ENCODE measurements at regions not wholly inside any gene's neighbourhood (a gene's known extent, or its start where the extent isn't known, plus 50 kb on each side); places are given as distances from the start of the nearest gene placed in this dataset.
A peak's percentile ranks its signal among the peaks of the same experiment; 100 is the strongest.

DNA sequence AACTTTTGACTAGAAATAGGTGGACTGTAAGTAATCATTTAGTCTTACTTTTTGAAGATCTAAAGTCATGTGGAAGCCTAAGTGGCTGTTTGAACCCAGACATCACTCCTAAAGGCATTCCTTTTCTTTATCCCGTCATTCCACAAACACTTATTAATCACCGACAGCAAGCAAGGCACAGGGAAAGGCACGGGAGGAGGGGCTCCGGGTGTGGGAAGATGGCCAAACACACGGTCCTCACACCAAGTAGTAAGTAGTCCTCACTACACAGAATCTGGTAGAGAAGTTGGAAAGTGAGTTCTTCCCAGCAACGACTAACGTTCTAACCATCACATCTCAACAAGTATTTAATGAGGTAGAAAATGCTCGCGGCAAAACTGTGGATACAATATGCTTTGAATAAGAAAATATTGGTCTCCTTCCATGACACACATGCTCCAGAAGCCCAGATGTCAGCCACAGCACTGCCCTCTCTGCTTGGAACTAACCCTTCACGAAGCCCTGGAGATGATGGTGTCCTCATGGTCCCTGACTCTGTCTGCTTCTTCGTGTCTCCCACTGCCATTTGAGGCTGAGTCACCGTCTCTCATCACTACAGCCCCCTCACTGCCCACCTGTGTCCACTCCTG is 202.2 kb downstream of the OPA1 start:
- H3K4me1 ChIP-seq: peaks cover 0 to 21% (median 10%) of the 10 kb centered on the region in 6 donors
- H3K27ac ChIP-seq: peak overlapping the region in 1 of 8 donors; percentile 24
- TF ChIP-seq POLR2AphosphoS5 (IDR thresholded peaks at IDR 0.05) (no peak), POLR2A (IDR thresholded peaks at IDR 0.05) (no peak)
- TF ChIP-seq, protein P1, sequence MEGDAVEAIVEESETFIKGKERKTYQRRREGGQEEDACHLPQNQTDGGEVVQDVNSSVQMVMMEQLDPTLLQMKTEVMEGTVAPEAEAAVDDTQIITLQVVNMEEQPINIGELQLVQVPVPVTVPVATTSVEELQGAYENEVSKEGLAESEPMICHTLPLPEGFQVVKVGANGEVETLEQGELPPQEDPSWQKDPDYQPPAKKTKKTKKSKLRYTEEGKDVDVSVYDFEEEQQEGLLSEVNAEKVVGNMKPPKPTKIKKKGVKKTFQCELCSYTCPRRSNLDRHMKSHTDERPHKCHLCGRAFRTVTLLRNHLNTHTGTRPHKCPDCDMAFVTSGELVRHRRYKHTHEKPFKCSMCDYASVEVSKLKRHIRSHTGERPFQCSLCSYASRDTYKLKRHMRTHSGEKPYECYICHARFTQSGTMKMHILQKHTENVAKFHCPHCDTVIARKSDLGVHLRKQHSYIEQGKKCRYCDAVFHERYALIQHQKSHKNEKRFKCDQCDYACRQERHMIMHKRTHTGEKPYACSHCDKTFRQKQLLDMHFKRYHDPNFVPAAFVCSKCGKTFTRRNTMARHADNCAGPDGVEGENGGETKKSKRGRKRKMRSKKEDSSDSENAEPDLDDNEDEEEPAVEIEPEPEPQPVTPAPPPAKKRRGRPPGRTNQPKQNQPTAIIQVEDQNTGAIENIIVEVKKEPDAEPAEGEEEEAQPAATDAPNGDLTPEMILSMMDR (IDR thresholded peaks at IDR 0.05 in 8 of 11, conservative IDR thresholded peaks at IDR 0.05 in 3 of 11): no peak
- no peak overlapping the region for H3K4me3 ChIP-seq
- no peak for DNase-seq
- no peaks in the 10 kb centered on the region for H3K27me3 ChIP-seq (replicated peaks in 1 of 7)
- 82 to 92% (median 88%) methylated on average over 12 of the region's 12 CpGs for WGBS, 5 donors
- no peaks in the 10 kb centered on the region for H3K36me3 ChIP-seq
- intact Hi-C loops (cut with DNase I; ENCODE audit: low total_unique reads): no loop called here
- H3K9me3 ChIP-seq: no peaks in the 10 kb centered on the region

DNA sequence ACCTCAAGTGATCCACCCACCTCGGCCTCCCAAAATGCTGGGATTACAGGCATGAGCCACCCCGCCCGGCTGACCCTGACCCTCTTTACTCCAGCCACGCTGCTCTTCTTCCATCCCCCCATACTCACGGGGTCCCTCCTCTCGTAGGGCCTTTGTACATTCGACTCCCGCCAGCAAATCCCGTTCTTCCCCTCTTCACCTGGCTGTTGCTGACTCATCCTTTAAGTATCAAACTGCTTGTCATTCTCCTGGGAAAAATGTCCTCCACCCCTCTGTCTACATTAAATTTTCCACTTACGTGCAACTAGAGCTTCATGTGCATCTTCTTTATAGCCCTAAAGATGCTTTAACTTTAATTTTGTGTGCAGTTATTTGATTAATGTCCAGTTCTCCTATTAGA is 203.1 kb downstream of the OPA1 start:
- DNase-seq: no peak
- Histone ChIP-seq H3K36me3 (no peaks in the 10 kb centered on the region), H3K27me3 (replicated peaks in 1 of 7) (no peaks in the 10 kb centered on the region), H3K4me3 (no peak overlapping the region), H3K4me1 (peaks cover 0 to 19% (median 10%) of the 10 kb centered on the region in 6 donors), H3K9me3 (no peaks in the 10 kb centered on the region), H3K27ac (no peak overlapping the region)
- TF ChIP-seq, protein P1 (IDR thresholded peaks at IDR 0.05 in 8 of 11, conservative IDR thresholded peaks at IDR 0.05 in 3 of 11): no peak
- TF ChIP-seq POLR2AphosphoS5 (IDR thresholded peaks at IDR 0.05) (no peak), POLR2A (IDR thresholded peaks at IDR 0.05) (no peak)
- 87 to 94% (median 92%) methylated on average over 10 of the region's 10 CpGs for WGBS, 5 donors
- intact Hi-C loops (cut with DNase I; ENCODE audit: low total_unique reads): no loop called here

- no peaks in the 10 kb centered on the region for H3K36me3 ChIP-seq
- H3K4me1 ChIP-seq: peaks cover 0 to 12% (median 8%) of the 10 kb centered on the region in 6 donors
- intact Hi-C loops (cut with DNase I; ENCODE audit: low total_unique reads): no loop called here
- no peak for DNase-seq
- TF ChIP-seq, protein P1 (IDR thresholded peaks at IDR 0.05 in 8 of 11, conservative IDR thresholded peaks at IDR 0.05 in 3 of 11): no peak
- TF ChIP-seq POLR2A (IDR thresholded peaks at IDR 0.05) (no peak), POLR2AphosphoS5 (IDR thresholded peaks at IDR 0.05) (no peak)
- H3K4me3 ChIP-seq: no peak overlapping the region
- no peaks in the 10 kb centered on the region for H3K9me3 ChIP-seq
- no peak overlapping the region for H3K27ac ChIP-seq
- 58 to 79% (median 67%) methylated on average over 5 of the region's 5 CpGs for WGBS, 5 donors
- H3K27me3 ChIP-seq (replicated peaks in 1 of 7): no peaks in the 10 kb centered on the region
These were observed 204.6 kb downstream of the OPA1 start for GRCh38 chr3:193797566-193797965.

DNA sequence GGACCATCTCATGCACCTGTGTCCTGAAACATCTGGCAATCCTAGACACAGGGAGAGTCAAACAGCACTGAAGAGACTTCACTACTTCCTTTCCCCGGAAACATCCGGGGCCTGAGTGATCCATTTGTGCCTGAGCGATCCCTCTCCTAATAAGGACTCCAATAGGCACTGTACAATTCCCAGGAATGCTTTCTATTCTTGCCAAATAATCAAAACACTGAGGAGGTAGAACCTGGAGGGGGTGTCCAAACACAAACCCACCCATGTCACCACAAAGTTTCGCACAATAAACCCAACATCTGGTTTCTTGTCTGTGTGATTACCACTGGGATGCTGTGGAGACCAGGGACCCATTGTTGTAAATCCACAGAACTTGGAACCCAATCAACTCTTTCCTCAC is 205.0 kb downstream of the OPA1 start:
- intact Hi-C loops (cut with DNase I; ENCODE audit: low total_unique reads): no loop called here

More for the DNA sequence above, 205.0 kb downstream of the OPA1 start:
- Histone ChIP-seq H3K4me3 (no peak overlapping the region), H3K4me1 (peaks cover 0 to 12% (median 8%) of the 10 kb centered on the region in 6 donors), H3K9me3 (no peaks in the 10 kb centered on the region), H3K27ac (no peak overlapping the region), H3K27me3 (replicated peaks in 1 of 7) (no peaks in the 10 kb centered on the region), H3K36me3 (no peaks in the 10 kb centered on the region)
- TF ChIP-seq POLR2A (IDR thresholded peaks at IDR 0.05) (no peak), POLR2AphosphoS5 (IDR thresholded peaks at IDR 0.05) (no peak)
- TF ChIP-seq, protein P1 (IDR thresholded peaks at IDR 0.05 in 8 of 11, conservative IDR thresholded peaks at IDR 0.05 in 3 of 11): no peak
- WGBS, 5 donors: 75 to 90% (median 79%) methylated on average over 4 of the region's 4 CpGs
- no peak for DNase-seq
